ENCODE measurements at regions not wholly inside any gene's neighbourhood (a gene's known extent, or its start where the extent isn't known, plus 50 kb on each side); places are given as distances from the start of the nearest gene placed in this dataset.

DNA sequence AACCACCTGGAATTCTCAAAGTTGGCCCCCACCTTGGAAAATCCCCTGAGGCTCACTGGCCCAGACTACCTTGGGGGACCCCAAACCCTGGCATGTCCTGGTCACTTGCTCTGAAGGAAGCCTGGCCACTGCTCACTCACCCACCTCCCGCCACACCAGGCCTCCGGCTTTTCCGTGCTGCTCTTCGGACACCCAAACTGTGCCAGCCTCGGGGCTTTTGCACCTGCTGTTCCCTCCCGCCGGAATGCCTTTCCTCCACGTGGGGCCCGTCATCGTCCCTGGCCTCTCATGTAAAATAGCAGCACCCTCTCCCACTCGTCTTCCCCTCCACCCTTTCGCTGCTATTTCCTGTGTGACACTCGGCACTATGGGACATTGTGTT, 87.2 kb upstream of the NCOR2 start:
- TF ChIP-seq, protein P1, sequence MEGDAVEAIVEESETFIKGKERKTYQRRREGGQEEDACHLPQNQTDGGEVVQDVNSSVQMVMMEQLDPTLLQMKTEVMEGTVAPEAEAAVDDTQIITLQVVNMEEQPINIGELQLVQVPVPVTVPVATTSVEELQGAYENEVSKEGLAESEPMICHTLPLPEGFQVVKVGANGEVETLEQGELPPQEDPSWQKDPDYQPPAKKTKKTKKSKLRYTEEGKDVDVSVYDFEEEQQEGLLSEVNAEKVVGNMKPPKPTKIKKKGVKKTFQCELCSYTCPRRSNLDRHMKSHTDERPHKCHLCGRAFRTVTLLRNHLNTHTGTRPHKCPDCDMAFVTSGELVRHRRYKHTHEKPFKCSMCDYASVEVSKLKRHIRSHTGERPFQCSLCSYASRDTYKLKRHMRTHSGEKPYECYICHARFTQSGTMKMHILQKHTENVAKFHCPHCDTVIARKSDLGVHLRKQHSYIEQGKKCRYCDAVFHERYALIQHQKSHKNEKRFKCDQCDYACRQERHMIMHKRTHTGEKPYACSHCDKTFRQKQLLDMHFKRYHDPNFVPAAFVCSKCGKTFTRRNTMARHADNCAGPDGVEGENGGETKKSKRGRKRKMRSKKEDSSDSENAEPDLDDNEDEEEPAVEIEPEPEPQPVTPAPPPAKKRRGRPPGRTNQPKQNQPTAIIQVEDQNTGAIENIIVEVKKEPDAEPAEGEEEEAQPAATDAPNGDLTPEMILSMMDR (IDR thresholded peaks at IDR 0.05): no peak
- TF ChIP-seq POLR2AphosphoS5 (IDR thresholded peaks at IDR 0.05): no peak
- no peak for TF ChIP-seq POLR2A (IDR thresholded peaks at IDR 0.05)
- TF ChIP-seq EP300 (IDR thresholded peaks at IDR 0.05): no peak

All from upper lobe of left lung (tissue), 4 donors.